Stomach (tissue), 8 donors: ENCODE measurements at regions not wholly inside any gene's neighbourhood (a gene's known extent, or its start where the extent isn't known, plus 50 kb on each side); places are given as distances from the start of the nearest gene placed in this dataset.

Source experiments
- DNase-seq, 2 donors: peaks; one replicate each; pipeline versions ENCODE4 v3.0.0 to v3.0.0-alpha.2; 2013 to 2019
- H3K27ac ChIP-seq, 5 donors: fragments of 200-600 bp in 4 of 5; sonication (generic) in 4 of 5; one replicate each; pipeline ENCODE4 v1.5.1; 2013 to 2019; ENCODE audit warnings: mild to moderate bottlenecking in 1 of 5, moderate library complexity in 1 of 5
- H3K27me3 ChIP-seq, 3 donors: fragments of 200-600 bp; sonication (generic); one replicate each; pipeline ENCODE4 v1.5.1; 2017 to 2019; ENCODE audit warnings: mixed run types in 1 of 3
- H3K36me3 ChIP-seq, 4 donors: fragments of 200-600 bp; sonication (generic); 1 replicate in 3 of 4; 2 replicates in 1 of 4; pipeline ENCODE4 v1.5.1; 2016 to 2019
- H3K4me1 ChIP-seq, 4 donors: fragments of 200-600 bp; sonication (generic); one replicate each; pipeline ENCODE4 v1.5.1; 2016 to 2019
- H3K4me3 ChIP-seq, 4 donors: fragments of 200-600 bp; sonication (generic) in 3 of 4; one replicate each; pipeline ENCODE4 v1.5.1; 2016 to 2019; ENCODE audit warnings: mild to moderate bottlenecking in 1 of 4
- H3K9me3 ChIP-seq, 4 donors: fragments of 200-600 bp; sonication (generic); one replicate each; pipeline ENCODE4 v1.5.1; 2016 to 2019
- CTCF ChIP-seq, 7 experiments: fragments of 450-650 bp in 4 of 7; fragments of 200-600 bp in 3 of 7; sonication (generic) in 3 of 7; IDR thresholded peaks; one replicate each; pipeline ENCODE4 v1.5.1; 2016 to 2019; ENCODE audit warnings: antibody characterized with exemption in 7 of 7, control low read depth in 2 of 7, mild to moderate bottlenecking in 1 of 7
- EP300 ChIP-seq: sonication (generic); formaldehyde crosslinking; IDR thresholded peaks from one replicate; pipeline ENCODE4 v1.6.1; 2017; ENCODE audit warnings: antibody characterized with exemption
- POLR2A ChIP-seq, 4 donors: fragments of 450-650 bp; IDR thresholded peaks; one replicate each; pipeline ENCODE4 v1.6.1; 2016; ENCODE audit warnings: antibody characterized with exemption in 4 of 4, control low read depth in 2 of 4, mild to moderate bottlenecking in 1 of 4, moderate library complexity in 1 of 4
- POLR2AphosphoS5 ChIP-seq, 3 donors: sonication (generic); formaldehyde crosslinking; IDR thresholded peaks; one replicate each; pipeline ENCODE4 v1.6.1; 2016; ENCODE audit warnings: antibody characterized with exemption in 3 of 3
- WGBS, 5 donors: extraction: QIAGEN DNeasy Blood & Tissue Kit in 3 of 5; methylation state at CpG; one replicate each; pipeline versions ENCODE4 v1.1.5 to v1.1.7; 2013 to 2018; 5-methylcytosine and 5-hydroxymethylcytosine counted together
- intact Hi-C: fragments of 100-400 bp; cut with DNase I; formaldehyde crosslinking; loops from one replicate; pipeline ENCODE4 v1.15.1; 2023; ENCODE audit warnings: low total_unique reads
- donor health status: healthy with polysubstance abuse.
- donor health status: Bipolar disorder and iron deficiency.
- donor health status: healthy.

GRCh38 chr7:118762451-118762850 lies 537.9 kb downstream of the ANKRD7 start:
- Histone ChIP-seq H3K27ac (no peak overlapping the region), H3K9me3 (peaks cover 0 to 4% (median 0%) of the 10 kb centered on the region in 4 donors), H3K4me1 (no peaks in the 10 kb centered on the region), H3K36me3 (no peaks in the 10 kb centered on the region), H3K27me3 (no peaks in the 10 kb centered on the region), H3K4me3 (no peak overlapping the region)
- WGBS, 5 donors = 50 to 67% (median 59%) methylated on average over 2 of the region's 2 CpGs
- TF ChIP-seq CTCF (IDR thresholded peaks at IDR 0.05) (no peak), POLR2A (IDR thresholded peaks at IDR 0.05) (no peak), POLR2AphosphoS5 (IDR thresholded peaks at IDR 0.05) (no peak), EP300 (no peak)
- DNase-seq = no peak
- intact Hi-C loops = no loop called here

- peaks cover 0 to 4% (median 0%) of the 10 kb centered on the region in 4 donors for H3K9me3 ChIP-seq
- no peaks in the 10 kb centered on the region for H3K4me1 ChIP-seq
- DNase-seq = no peak
- no peaks in the 10 kb centered on the region for H3K27me3 ChIP-seq
- WGBS, 5 donors = 81 to 91% (median 86%) methylated on average over 4 of the region's 4 CpGs
- no peak overlapping the region for H3K27ac ChIP-seq
- H3K4me3 ChIP-seq = no peak overlapping the region
- no peaks in the 10 kb centered on the region for H3K36me3 ChIP-seq
- TF ChIP-seq CTCF (IDR thresholded peaks at IDR 0.05) = no peak
- TF ChIP-seq POLR2AphosphoS5 (IDR thresholded peaks at IDR 0.05) = no peak
- TF ChIP-seq EP300 = no peak
- no peak for TF ChIP-seq POLR2A (IDR thresholded peaks at IDR 0.05)
- intact Hi-C loops = no loop called here
Measured at GRCh38 chr7:118764221-118764620, 539.7 kb downstream of the ANKRD7 start.

GRCh38 chr7:118771672-118772071 lies 547.2 kb downstream of the ANKRD7 start:
- no peaks in the 10 kb centered on the region for H3K4me1 ChIP-seq
- no peaks in the 10 kb centered on the region for H3K27me3 ChIP-seq
- H3K27ac ChIP-seq = no peak overlapping the region
- H3K36me3 ChIP-seq = no peaks in the 10 kb centered on the region
- no peak for DNase-seq
- no peak for TF ChIP-seq CTCF (IDR thresholded peaks at IDR 0.05)
- intact Hi-C loops = no loop called here
- no peak overlapping the region for H3K4me3 ChIP-seq
- H3K9me3 ChIP-seq = no peaks in the 10 kb centered on the region

- no peaks in the 10 kb centered on the region for H3K36me3 ChIP-seq
- 63 to 92% (median 73%) methylated on average over 1 of the region's 1 CpG for WGBS, 5 donors
- no peaks in the 10 kb centered on the region for H3K27me3 ChIP-seq
- no peak overlapping the region for H3K27ac ChIP-seq
- H3K4me3 ChIP-seq = no peak overlapping the region
- intact Hi-C loops = no loop called here
- TF ChIP-seq EP300 (no peak), CTCF (IDR thresholded peaks at IDR 0.05) (no peak), POLR2A (IDR thresholded peaks at IDR 0.05) (no peak), POLR2AphosphoS5 (IDR thresholded peaks at IDR 0.05) (no peak)
- H3K9me3 ChIP-seq = no peaks in the 10 kb centered on the region
- DNase-seq = no peak
- H3K4me1 ChIP-seq = no peaks in the 10 kb centered on the region
Measured at GRCh38 chr7:118777308-118777707, 552.8 kb downstream of the ANKRD7 start.

- no peaks in the 10 kb centered on the region for H3K4me1 ChIP-seq
- no peak overlapping the region for H3K4me3 ChIP-seq
- no peak overlapping the region for H3K27ac ChIP-seq
- DNase-seq = no peak
- intact Hi-C loops = no loop called here
- TF ChIP-seq EP300 = no peak
- TF ChIP-seq POLR2A (IDR thresholded peaks at IDR 0.05) = no peak
- TF ChIP-seq POLR2AphosphoS5 (IDR thresholded peaks at IDR 0.05) = no peak
- TF ChIP-seq CTCF (IDR thresholded peaks at IDR 0.05) = no peak
- 82 to 91% (median 87%) methylated on average over 4 of the region's 4 CpGs for WGBS, 5 donors
- no peaks in the 10 kb centered on the region for H3K27me3 ChIP-seq
- no peaks in the 10 kb centered on the region for H3K36me3 ChIP-seq
- peaks cover 0 to 8% (median 0%) of the 10 kb centered on the region in 4 donors for H3K9me3 ChIP-seq
Measured at GRCh38 chr7:118792682-118793081, 568.2 kb downstream of the ANKRD7 start.
